Inflammatory macrophage treated with lipopolysaccharide for 4 hours (primary cell): ENCODE measurements at regions not wholly inside any gene's neighbourhood (a gene's known extent, or its start where the extent isn't known, plus 50 kb on each side); places are given as distances from the start of the nearest gene placed in this dataset.
"Not testable (repeated sequence)": the region's sequence is repeated elsewhere in the genome, so short reads cannot be mapped to it uniquely, and the experiment has no call there.

Source experiments
- DNase-seq: peaks from one replicate; pipeline ENCODE4 v3.0.0-alpha.2; 2020

GRCh38 chr4:189560605-189561004 lies 380.1 kb upstream of the FRG1 start:
- not testable (repeated sequence) for DNase-seq

DNA sequence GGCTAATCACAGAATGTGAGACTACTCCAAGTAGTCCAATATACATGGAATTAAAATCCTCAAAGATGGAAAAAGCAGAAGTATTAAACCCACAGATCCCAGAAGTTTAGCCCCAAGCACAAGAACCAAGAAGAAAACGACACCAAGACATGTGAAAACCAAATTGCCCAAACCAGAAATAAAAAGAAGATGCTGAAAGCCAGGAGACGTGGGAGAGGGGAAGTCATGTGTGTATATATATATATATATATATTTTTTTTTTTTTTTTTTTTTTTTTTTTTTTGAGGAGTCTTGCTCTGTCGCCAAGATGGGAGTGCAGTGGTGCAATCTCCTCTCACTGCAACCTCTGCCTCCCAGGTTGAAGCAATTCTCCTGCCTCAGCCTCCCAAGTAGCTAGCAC lies 376.9 kb upstream of the FRG1 start:
- peak; percentile 54 for DNase-seq

- peak; percentile 66 for DNase-seq
Measured at GRCh38 chr4:189566271-189566670, 374.4 kb upstream of the FRG1 start.

GRCh38 chr4:189566900-189567299 lies 373.8 kb upstream of the FRG1 start:
- peak; percentile 91 for DNase-seq

GRCh38 chr4:189579645-189580044 lies 361.0 kb upstream of the FRG1 start:
- DNase-seq = not testable (repeated sequence)

DNA sequence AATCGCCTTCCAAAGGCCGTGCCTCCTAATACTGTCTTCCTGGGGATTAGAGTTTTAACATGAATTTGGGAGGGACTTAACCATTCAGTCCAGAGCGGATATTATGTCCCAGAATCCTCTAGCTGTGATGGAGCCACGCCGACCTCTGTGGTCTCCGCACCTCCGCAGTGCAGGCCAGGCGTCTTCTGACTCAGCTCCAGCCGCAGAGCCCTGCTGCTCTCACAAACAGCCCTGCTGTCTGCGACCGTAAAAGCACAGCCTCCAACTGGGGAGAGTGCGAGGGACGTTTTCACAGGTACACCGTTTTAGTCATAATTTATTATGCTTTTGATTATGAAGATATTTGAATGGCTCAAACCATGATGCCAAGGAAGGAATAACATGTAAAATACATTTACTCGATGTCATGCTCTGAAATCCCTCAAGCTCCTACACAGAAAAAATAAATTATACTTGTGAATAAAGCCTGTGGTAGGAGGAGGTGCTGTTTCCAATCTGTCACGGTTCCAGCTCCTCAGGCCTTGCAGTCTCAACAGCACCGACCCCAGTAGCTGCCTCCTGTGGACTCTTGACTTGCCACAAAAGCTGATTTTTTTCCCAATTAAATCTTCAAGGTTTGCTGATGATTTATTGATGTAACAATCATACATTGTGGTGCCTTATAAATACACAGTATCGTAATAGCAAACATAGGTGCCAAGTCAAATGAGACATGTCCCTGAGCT lies 353.6 kb upstream of the FRG1 start:
- not testable (repeated sequence) for DNase-seq

GRCh38 chr4:189589201-189589600 lies 351.5 kb upstream of the FRG1 start:
- DNase-seq = not testable (repeated sequence)

- no peak for DNase-seq
Measured at GRCh38 chr4:189592890-189593289, 347.8 kb upstream of the FRG1 start.

GRCh38 chr4:189597341-189597740 lies 343.3 kb upstream of the FRG1 start:
- no peak for DNase-seq

GRCh38 chr4:189600264-189600663 lies 340.4 kb upstream of the FRG1 start:
- DNase-seq = no peak

GRCh38 chr4:189600718-189601435 lies 339.8 kb upstream of the FRG1 start:
- DNase-seq = no peak

- DNase-seq = not testable (repeated sequence)
Measured at GRCh38 chr4:189602827-189603226, 337.8 kb upstream of the FRG1 start.

DNA sequence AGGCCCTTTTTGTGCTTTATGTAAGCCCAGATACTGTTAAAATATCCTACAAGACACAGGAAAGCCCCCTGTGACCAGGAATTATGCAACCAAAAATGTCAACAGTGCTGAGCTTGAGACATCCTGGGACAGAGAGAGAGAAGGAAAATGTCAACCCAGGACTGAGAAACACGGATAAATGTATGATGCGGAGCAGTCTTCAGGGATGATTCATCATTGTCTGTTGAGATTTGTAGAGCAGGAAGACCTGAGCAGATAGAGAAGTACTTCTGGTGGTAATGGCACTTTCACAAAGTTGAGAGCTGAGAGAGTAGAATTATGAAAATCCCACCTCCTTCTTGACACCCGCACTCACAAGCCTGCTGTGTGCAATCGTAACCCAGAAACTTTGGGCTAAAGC lies 330.1 kb upstream of the FRG1 start:
- DNase-seq = peak; percentile 35

DNA sequence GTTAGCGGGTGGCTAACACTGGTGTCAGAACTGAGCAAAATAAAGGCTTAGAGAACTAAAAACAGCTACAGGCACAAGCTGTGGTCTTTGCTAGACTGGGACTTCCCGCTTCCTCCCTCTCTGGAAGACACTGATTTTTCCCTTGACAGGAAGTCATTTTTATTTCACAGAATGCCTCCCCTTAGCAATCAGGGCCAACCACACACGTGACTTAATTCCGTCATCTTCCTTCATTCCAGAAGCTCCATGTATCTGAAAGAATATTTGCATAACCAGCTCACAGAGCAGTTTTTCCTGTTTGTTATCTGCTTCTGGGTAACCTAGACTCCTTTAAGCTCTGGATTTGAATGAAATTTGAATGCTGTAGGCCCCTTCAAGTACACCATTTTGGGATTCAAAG lies 327.5 kb upstream of the FRG1 start:
- peak; percentile 71 for DNase-seq

DNA sequence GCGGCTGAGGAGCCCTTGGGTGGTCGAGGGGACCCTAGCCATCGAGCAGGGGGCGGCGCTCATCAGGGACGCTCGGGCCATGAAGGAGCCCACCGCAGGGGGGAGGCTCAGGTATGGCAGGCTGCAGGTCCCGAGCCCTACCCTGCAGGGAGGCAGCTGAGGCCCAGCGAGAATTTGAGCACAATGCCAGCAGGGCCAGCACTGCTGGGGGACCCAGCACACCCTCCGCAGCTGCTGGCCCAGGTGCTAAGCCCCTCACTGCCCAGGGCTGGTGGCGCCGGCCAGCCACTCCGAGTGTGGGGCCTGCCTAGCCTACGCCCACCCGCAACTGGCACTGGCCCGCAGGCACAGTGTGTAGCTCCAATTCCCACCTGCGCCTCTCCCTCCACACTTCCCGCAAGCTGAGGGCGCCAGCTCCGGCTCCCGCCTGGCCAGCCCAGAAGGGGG lies 325.4 kb upstream of the FRG1 start:
- no peak for DNase-seq

GRCh38 chr4:189617741-189618140 lies 322.9 kb upstream of the FRG1 start:
- DNase-seq = not testable (repeated sequence)

GRCh38 chr4:189619441-189620250 lies 321.0 kb upstream of the FRG1 start:
- DNase-seq = not testable (repeated sequence)

DNA sequence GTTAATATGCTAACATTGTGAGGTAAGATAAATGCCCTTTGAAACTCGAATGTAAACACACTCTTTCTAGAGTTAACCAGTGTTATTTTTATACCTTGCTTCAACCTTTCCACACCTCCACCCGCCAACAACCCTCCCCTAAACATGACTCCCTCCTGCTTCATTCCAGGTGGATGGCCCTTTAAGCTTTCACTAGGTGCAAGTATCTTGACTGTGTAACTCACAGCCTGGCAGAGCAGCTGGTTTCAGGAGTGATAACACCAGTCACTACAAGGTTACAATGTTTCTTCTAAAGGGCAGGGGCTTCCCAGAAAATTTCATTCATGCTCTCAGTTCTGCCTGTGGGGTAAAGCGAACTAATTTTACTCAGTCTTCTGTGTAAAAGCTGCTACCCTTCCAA lies 318.1 kb upstream of the FRG1 start:
- DNase-seq = not testable (repeated sequence)

DNA sequence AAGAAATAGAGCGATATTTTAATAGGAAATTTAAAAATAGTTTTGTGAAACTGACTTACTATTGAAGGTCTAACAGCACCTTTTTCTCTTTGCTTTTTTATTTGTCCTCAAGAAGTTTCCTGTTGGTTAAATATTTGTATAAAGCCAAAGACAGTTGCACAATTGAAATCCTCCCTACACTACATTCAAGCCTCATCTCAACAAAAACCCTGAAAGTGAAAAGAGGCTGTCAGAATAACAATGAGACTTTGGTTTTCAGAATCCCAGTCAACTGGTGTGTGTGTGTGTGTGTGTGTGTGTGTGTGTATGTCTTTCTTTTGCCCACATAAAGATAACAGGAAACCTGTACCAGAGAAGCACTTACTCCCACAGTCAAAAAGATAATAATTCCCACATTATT lies 313.6 kb upstream of the FRG1 start:
- not testable (repeated sequence) for DNase-seq

DNA sequence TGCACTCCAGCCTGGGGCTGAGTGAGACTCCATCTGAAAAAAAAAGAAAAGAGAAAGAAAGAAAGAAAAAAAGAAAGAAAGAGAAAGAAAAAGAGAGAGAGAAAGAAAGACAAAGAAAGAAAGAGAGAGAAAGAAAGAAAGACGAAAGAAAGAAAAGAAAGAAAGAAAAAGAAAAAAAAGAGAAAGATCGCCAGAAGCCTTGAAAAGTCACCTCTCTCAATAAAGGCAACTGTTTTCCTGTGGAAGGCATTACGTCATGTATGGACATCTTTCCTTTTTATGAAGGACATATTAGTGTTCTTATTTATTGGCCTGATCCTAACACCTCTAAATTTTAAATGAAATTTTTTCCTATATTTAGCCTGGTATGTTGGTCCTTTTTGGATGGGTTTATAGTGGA lies 310.9 kb upstream of the FRG1 start:
- DNase-seq = not testable (repeated sequence)

DNA sequence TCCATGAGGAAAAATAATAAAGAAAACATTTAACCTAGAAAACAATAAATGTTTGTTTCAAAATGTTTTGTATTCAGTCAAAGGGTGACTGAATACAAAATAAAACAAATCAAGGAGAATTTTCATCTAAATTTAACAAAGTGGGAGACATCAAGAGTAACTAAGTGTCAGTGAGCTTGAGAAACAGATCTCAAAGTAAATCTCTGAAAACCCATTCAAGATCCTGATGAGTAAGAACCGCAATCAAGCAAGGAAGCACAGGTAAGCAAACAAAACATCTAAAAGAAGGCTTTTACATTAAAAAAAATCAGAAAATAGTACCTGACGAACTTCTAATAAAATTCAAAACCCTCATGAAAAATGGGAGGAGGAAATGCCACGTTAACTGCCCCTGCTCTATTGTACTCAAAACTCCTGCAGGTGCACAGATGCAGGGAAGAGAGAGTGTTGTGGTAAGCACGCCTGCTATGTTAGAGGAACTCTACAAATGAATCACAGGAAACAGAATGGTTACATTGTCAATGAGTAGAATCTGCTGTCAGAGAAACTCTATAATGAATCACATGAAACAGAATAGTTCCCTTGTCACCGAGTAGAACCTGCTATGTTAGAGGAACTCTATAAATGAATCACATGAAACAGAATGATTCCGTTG lies 309.6 kb upstream of the FRG1 start:
- DNase-seq = peak; percentile 61

DNA sequence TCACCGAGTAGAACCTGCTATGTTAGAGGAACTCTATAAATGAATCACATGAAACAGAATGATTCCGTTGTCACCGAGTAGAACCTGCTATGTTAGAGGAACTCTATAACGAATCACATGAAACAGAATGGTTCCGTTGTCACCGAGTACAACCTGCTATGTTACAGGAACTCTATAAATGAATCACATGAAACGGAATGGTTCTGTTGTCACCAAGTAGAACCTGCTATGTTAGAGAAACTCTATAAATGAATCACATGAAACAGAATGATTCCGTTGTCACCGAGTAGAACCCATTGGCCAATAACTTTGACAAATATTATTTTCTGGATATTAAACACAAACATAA lies 309.1 kb upstream of the FRG1 start:
- DNase-seq = peak; percentile 57

DNA sequence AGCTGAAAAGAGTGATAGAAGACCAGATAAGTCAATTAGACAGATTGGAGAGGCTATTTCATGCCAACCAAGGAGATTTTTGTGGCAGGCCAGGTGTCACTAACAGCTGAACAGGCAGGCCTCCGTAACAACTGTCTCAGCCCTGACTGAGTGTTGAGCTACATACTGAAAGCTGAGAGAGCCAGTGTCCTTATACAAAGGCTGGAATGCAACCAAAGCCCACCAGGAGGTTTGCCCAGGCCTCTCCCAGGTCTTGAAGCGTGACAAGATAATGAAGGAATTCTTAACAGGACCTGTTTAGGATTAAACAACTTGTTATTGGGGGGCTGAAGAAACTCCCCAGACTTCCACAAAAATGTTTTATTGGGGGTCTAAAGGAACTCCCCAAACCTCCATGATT lies 290.2 kb upstream of the FRG1 start:
- not testable (repeated sequence) for DNase-seq
